ENCODE measurements at regions not wholly inside any gene's neighbourhood (a gene's known extent, or its start where the extent isn't known, plus 50 kb on each side); places are given as distances from the start of the nearest gene placed in this dataset.
"Not testable (repeated sequence)": the region's sequence is repeated elsewhere in the genome, so short reads cannot be mapped to it uniquely, and the experiment has no call there.

DNA sequence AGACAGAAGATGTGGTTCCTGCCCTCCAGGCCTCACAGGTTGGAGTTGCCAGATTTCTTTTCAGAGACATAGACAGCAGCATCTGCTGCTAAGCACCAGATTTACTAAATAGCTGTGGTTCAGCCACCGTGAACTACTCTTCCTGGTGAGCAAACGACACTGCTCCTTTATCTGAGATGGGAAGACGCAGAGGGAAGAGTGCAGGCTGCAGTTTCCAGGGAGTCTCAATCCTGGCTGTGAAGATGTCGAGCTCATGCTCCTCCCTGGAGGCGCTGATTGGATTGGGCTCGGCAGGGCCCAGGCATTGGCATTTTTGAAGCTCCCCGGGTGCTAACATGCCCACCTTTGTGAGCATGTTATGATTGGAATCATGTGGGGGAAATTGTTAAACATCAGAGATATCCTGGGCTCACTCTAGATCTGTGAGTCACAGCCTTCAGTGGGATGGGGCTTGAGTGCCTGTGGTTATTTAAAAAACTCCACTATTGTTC lies 314.8 kb downstream of the TSN start:
- peak; percentile 71 for DNase-seq (ENCODE audit: low read depth)

DNA sequence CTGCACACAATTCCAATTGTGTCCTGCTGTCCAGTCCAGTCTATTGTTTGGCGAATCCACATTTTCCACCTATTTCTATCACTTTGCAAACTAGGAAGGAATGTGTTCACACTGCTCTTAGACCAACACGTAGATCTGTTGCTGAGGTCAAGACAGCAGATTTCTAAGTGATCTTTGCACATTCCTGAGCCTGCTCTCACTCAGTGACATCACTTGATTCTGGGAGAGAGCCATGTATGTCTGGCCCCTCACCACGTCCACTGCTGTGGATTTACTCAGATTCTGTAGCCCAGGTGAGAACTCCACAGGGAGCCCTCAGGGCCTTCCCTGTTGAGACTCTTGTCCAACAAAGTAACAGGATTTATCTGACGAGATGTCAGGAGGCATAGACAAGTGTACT lies 317.2 kb downstream of the TSN start:
- no peak for DNase-seq (ENCODE audit: low read depth)

DNA sequence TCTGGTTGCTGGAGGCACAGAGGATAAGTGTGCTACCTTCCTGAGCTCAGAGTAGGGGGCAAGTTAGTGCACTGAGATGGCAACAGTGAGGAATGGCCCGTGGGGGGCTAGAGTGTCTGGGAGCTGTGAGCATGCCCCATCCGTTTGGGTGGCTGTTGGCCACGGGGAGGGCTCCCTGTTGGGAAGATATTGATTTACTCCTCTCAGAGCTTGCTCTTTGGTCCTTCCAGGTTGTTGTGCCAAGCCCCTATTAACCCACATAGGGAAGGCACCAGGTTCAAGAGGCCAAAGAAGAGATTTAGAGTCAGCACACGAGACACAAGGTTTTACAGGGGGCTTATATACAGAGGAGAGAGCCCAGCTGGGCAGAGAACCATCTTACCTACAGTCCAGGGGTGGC lies 318.8 kb downstream of the TSN start:
- no peak for DNase-seq (ENCODE audit: low read depth)

DNA sequence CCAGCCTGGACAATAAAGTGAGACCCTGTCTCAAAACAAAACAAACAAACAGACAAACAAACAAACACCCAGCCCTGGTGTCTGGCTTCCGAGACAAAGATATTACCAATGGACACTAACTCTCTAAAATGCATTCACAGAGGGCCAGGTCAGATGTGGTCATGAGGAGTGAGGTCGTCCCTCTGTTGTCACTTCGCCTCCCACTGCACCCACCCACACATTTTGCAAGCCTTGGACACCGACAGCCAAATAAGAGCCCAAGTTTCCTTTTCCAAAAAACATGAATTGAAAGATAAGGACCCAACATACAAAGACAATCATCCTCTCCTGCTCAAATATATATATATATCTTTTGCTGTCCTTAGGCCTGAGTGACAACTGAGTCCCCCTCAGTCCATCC lies 319.9 kb downstream of the TSN start:
- DNase-seq (ENCODE audit: low read depth), result no peak

DNA sequence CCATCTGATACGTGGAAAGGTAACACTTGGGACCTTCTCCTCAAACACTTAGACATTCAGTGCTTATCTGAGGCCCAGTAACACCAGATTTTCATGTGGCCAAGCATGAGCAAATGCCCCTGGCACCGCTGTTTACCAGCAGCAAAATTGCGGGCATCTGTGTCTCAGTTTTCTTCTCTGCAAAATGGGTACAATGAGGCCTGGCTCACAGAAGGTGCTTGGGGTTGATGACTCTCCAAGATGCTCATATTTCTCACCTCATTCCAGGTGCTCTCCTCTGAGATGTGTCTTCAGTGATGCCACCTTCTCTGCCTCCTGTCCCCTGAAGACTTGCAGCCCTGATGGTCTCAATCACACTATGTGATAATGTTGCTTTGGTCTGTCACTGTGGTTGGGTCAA lies 321.7 kb downstream of the TSN start:
- no peak for DNase-seq (ENCODE audit: low read depth)

DNA sequence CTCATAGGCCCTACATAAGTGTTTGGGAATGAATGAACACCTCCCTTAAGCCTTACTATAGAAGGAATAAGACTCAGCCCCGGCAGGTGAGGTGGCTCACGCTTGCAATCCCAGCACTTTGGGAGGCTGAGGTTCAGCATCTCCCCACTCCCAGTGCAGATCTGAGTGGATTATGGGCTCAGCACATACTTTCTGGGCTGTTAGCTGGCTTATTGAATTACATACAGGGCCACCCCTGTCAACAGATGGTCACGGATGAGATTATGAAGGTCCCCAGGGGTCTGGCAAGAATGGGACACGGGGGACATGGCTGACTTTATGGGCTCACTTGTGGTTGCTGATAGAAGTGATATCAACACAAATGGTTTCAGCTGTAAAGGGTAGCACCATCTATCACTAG lies 322.3 kb downstream of the TSN start:
- no peak for DNase-seq (ENCODE audit: low read depth)

DNA sequence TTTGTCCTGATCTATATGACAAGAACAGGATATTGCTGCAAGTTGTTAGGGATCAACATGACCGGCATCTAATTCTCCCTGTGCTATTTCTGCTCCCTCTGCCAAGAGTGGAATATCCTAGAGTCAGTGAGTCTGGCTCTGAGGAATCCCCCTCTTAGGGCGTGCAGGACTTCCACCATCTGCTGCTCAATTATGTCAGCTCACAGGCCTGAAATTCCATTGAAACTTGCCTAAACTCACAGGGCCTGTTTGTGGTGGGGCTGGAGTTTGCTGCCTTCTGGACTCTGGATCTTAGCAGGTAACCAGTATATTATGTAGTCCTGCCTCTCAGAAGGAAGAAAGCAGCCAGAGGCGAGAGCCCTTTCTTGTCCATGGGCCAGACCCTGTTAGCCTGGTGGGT lies 323.0 kb downstream of the TSN start:
- DNase-seq (ENCODE audit: low read depth), result no peak

DNA sequence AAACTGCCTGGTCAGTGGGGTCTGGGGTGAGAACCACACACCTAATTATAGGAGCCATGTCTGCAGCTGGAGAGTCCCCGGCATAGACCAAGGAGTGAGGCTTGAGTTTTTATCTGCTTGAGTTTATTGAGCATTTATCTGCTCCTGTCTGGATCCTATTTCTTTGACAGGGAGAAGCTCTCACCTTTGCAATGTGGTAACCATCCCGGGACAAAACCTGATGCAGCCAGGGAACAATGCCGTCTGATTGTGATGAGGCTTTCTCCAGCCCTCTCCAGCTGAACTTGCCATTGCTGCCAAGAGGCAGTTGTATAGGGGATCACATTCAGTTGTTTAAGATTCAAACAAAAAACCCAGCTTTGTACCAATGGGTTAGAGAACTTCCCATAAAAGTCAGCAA lies 324.4 kb downstream of the TSN start:
- no peak for DNase-seq (ENCODE audit: low read depth)

DNA sequence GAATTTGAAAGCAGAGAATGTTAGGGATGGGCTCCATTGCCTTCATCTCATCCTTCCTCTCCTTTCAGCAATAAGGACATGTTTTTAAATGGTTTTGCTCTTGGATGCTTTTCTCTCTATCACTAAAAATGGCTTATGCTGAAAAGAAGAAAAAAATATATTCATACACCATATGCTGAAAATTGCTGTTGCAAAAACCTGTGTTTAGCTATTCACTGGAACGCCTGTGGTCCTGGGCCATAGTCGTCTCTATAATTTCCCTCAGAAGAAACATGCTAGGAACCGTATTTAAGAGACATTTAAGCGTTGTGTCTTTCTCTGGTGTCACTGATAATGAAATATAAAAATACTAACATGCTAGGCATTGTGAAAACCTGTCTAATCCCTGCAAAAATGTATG lies 324.9 kb downstream of the TSN start:
- DNase-seq (ENCODE audit: low read depth), result no peak

DNA sequence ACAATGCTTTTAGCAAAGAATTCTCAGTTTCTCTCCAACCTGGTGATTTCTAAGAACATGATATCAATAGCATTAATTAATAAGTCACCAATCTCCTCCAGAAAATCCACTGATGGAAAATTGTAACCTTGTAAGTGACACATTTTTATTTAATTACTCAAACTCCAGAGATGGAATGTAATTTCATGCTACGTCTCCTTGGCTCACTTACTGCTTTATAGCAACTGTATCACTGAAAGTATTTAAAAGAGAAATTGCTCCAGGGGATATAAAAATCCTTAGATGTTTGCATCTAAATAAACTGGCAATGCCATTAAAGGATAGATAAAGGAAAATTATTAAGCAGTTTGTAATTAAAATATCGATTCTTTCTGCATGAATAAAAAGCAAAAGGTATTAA lies 325.4 kb downstream of the TSN start:
- DNase-seq (ENCODE audit: low read depth), result no peak

DNA sequence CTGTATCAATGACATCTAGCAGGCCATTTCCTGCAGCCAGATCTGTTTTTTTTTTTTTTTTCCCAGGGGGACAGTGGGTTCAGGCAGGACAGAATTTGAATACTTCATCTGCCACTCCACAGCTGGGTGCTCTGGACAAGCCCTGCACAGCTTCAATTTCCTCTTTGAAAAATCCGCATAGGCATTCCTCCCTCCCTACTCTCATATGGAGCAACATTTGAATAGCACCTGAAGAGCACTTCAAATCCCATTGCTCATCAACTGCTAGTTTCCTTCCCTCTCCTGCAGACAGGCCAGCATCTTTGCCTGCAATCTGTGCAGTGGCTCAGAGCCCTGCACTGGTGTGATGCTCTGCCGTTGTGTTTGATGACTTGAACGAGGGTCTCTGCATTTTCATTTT lies 326.3 kb downstream of the TSN start:
- no peak for DNase-seq (ENCODE audit: low read depth)

DNA sequence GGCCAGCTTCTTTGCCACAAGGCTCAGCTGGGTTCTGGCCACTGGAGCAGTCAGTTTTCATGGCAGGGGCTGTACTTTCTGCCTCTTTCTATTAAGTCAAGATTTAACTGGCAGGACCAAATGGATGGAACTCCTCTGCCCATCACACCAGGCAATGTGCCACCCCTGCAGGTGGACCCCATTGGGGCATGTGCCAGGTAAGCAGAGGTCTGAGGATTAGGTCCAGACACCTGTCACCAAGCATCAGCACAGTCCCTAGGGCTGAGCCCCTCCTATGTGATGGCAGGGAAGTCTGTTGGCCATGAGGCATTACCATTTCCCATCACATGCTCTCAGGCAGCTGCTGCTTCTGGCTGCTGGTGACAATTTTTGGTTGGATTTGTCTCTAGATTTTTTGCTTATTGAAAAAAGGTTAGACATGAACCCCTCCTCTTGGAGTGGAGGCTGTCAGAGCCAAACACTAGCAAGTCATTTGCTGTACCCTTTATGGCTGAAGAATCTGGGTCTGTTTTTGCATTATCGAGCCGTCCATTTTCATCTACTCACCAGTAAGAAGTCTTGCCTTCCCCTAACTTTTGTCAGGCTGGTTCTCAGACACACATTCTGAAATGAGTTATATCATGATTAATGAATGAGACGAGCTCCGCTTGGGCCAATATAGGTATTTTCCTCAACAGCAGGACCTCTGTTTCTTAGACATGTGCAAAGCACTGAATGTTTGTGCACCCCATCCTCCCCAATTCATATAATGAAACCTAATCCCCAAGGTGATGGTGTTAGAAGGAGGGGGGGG lies 328.0 kb downstream of the TSN start:
- DNase-seq (ENCODE audit: low read depth), result no peak

DNA sequence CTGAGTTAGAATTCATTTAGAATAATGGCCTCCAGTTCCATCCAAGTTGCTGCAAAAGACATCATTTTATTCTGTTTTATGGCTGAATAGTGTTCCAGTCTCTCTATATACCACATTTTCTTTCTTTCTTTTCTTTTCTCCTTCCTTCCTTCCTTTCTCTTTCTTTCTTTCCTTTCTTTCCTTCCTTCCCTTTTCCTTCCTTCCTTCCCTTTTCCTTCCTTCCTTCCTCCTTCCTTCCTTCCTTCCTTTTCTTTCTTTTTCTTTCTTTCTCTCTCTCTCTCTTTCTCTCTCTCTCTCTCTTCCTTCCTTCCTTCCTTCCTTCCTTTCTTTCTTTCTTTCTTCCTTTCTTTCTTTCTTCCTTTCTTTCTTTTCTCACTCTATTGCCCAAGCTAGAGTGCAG lies 330.2 kb downstream of the TSN start:
- DNase-seq (ENCODE audit: low read depth), result not testable (repeated sequence)

DNA sequence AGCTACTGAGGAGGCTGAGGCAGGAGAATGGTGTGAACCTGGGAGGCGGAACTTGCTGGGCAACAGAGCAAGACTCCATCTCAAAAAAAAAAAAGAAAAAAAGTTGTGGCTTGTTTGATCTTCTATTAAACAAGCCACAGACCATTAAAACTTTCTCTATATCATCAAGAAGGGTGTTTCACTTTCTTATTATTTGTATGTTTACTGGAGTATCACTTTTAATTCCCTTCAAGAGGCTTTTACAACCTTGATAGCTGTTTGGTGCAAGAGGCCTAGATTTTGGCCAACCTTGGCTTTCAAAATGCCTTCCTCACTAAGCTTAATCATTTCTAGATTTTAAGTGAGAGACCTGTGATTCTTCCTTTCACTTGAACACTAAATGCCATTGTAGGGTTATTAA lies 339.1 kb downstream of the TSN start:
- no peak for DNase-seq (ENCODE audit: low read depth)

DNA sequence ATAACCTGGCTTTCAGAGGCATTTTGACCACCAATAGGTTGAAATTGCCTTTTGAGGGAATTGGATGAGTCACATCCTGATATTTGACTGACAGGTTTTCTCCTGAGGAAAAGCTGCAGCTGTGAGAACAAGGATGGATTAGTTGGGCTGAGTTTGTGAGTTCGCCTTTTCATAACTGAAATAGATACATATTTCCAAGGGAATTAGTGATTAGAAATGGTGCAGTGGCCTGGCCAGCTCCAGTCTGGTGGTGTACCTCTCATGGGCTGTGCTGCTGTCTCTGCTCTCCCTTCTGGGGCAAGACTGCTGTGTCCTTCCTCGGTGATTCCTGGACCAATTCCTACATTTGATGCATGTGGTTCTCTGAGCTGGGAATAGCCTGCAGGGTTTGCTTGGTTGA lies 341.3 kb downstream of the TSN start:
- no peak for DNase-seq (ENCODE audit: low read depth)

DNA sequence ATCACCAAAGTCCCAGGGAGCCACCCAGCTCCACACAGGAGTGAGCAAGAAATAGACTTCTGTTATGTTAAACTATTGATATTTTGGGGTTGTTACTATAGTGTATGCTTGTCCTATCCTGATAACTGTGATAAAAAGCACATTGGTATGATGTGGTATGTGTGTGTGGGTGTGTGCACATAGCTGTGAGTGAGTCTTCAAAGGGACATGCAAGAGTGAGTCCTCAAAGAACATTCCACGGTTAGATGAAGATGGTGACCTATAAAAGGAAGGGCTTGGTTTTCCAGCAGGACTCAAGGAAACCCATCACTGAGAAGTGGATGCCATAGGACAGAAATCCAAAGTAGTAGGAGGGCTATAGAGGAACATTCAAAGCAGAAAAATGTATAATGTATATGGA lies 342.9 kb downstream of the TSN start:
- DNase-seq (ENCODE audit: low read depth), result peak; percentile 43

DNA sequence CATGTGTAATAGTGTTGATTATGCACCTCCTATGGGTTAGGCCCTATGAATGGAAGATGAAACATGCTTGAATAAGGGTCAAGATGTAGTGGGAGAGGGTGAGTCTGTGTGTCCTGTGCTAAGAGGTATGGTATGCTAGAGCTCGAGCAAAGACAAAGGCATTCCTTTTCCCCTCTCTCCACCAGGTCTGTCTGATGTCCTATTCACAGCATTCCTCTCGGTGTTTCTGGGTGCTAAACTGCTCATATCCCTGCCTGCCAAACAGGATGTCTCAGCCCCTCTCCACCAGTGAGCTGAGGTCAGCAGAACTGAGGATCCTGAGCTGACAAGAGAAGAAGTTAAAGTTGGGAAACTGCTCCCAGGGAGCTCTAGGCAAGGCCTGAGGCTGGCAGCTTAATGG lies 344.9 kb downstream of the TSN start:
- DNase-seq (ENCODE audit: low read depth), result peak; percentile 43

DNA sequence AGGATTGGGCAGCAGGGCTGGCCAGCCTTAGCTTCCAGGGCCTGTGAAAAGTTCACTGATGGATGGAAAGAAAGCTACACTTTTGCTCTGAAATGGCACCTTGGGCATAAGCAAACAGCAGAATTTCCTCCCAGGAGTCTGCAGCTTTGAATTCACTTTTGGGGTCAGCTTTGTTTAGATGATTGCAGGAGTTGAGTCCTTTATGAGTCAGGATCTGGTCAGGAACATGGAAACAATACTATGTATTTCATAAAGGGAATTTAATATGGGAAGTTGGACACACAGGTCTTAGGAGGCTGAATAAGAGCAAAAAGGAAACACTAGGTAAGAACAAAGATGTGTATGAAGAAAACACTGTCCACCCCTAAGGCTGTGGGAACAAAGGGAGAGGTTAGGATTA lies 345.3 kb downstream of the TSN start:
- DNase-seq (ENCODE audit: low read depth), result no peak

DNA sequence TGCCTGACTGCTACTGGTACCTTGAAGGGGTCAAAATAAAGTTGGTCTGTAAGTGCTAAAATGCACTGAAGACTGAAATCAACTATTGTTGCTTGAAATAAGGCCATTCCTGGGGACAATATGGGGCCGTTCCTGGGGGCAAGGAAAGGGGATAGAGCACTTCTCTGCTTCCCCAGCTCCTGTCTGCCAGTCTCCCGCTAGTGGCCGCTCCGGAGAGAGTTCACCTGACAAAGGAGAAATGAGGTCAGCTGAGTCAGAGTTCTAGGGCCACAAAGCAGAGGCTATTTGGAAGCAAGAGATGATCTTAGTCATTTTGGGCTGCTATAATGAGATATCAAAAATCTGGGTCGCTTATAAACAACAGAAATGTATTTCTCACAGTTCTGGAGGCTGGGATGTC lies 345.9 kb downstream of the TSN start:
- no peak for DNase-seq (ENCODE audit: low read depth)

DNA sequence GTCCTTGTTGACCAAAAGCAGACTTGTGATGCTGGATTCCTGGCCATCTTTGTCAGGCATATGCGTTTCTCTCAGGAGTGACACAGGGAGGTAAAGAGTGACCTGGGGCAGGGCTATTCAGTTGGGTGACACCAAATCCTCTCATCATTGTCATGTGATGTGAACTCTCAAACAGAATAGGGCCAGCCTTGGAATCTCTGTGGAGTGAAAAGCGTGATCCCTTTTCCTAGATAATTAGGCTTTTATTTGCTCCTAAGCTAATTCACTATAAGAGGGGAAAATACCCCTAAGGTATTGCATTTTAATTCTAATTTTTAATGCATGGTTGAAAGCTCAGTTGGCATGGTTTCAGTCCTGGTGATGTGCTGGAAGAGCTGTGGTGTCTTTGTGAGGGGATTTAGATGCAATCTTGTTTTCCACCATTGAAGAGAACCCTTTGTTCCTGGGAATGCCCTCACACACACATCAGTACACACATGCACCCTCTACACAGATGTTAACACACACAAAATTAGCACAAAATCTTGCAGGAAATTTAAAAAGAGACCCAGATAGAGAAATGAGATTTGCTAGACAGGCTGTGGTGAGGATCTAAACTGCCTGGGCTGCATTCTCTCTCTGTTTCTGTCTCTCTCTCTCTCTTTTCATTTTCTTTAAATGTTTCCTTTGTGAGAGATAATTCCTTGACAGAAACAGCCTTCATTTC lies 349.9 kb downstream of the TSN start:
- DNase-seq (ENCODE audit: low read depth), result no peak

DNA sequence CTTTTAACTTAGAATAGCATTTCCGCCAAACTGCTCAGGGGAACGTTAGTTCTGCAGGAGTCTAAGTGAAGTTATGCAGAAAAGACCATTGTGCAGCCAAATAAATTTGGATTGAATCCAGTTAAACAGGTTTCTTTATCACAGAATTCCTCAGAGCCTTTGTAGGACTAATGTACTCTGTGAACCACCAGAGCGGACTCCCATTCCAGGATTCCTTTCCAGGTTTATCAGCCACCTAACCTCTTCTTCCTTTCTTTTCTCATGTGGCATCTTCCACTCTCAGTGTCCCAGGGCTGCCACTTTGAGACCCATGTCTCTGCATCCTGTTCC lies 350.4 kb downstream of the TSN start:
- DNase-seq (ENCODE audit: low read depth), result no peak

DNA sequence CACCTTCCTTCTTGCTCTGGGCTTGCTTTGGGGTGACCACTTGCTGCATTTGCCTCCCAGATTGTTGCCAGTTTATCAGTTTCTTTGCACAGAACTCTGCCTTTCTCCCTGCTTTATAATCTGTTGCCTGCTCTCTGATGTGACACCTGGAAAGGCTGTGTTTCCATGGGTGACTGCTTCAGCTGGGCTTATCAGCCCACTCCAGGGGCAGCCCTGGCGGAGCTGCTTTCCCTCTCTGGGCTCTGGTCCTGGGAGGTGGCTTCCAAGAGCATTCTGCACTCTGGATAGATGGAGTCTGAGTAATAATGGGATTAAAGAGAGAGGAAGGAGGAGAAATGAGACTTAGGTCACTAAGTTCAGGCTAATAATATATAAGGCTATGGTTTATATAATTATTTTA lies 352.7 kb downstream of the TSN start:
- DNase-seq (ENCODE audit: low read depth), result no peak

DNA sequence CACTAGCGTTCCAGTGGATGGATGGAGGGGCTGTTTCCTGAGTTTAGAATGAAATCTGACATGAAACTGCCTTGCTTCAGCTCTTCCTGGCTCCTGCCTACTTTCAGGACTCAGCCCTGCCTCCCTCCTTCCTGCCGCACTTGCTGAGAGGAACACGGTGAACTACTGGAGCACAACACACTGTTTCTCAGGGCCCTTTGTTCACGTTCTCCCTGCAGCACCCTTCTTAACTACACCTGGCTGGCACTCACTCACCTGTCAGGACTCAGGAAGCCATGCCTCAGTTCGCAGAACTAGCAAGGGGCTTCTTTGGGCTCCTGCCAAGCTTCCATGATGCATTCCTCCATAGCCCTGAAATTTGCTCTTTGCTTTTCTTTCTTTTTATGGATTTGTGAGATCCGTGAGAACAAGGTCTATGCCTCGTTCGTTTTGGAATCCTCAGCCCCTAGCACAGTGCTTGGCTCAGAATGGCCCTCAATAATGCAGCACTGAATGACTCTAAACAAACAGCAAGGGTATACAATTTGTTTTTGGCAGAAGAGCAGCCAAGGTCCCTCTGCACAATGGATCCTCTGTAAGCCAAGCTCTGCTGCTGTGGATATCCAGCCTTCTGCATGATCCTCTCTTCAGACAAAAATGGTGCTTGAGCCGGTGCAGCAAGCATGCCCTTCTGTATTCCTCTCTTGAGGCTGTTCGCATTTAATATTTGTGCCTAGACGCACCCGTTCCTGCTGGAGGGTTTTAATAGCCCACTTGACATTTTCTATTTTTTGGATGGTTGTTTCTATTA lies 357.0 kb downstream of the TSN start:
- no peak for DNase-seq (ENCODE audit: low read depth)

Measured in HS-27A (cell line).